Activated gamma-delta T cell (primary cell): ENCODE measurements at regions not wholly inside any gene's neighbourhood (a gene's known extent, or its start where the extent isn't known, plus 50 kb on each side); places are given as distances from the start of the nearest gene placed in this dataset.

Experiments used
- DNase-seq: peaks from one replicate; lab custom pipeline; 2025; lab: John Stamatoyannopoulos, UW

GRCh38 chr17:77602062-77602746 is 356.3 kb upstream of the TNRC6C start:
- no peak for DNase-seq

DNA sequence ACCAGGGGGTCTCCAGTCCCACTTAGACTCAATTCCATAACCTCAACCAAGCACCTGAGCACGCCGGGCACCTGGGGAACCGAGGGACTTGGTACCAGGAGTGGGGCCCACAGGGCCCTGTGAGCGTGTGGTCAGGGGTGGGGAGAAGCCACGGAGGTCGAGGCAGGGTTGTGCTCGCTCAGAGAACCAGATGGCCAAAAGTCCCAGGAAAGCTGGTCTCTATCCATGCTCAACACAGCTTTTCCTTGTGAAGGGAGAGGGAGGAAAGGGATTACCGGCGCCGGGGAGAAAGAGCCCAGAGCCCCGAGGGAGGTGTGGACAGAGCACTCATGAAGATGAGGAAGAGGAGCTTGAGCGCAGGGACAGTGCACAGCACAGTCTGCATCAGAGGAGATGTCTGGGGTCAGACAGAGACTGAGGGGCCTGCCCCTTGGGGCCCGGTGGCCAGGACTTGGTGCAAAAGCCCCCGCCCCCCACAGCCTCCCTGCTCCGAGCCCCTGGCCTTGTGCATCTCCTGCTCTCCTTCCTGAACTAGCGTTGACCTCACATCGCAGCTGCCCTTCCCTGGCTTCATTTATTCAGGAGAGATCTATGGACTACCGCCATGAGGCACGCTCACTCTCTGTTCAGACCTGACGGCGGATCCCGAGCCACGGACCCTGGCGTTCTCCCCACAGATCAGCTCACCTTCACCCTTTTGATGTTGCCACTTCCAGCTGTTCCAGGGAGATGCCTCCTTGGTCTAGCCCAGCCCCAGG is 355.4 kb upstream of the TNRC6C start:
- DNase-seq = no peak

- DNase-seq = no peak
Measured at GRCh38 chr17:77604301-77604972, 354.1 kb upstream of the TNRC6C start.

DNA sequence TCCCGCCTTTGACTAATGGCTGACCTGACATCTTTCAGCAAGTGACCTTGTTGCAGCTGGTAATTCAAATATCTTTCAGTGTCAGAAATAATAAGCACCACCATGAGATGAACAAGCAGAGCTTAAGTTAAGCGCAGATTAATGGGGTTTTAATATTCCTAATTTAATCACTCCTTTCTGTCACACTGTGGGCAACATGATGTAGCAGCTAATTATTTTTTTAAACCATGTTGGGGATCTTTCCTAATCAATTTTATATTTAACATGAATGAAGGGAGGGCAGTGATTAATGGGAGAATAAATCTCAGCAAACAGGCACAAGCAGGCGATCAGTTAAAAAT is 353.6 kb upstream of the TNRC6C start:
- no peak for DNase-seq

DNA sequence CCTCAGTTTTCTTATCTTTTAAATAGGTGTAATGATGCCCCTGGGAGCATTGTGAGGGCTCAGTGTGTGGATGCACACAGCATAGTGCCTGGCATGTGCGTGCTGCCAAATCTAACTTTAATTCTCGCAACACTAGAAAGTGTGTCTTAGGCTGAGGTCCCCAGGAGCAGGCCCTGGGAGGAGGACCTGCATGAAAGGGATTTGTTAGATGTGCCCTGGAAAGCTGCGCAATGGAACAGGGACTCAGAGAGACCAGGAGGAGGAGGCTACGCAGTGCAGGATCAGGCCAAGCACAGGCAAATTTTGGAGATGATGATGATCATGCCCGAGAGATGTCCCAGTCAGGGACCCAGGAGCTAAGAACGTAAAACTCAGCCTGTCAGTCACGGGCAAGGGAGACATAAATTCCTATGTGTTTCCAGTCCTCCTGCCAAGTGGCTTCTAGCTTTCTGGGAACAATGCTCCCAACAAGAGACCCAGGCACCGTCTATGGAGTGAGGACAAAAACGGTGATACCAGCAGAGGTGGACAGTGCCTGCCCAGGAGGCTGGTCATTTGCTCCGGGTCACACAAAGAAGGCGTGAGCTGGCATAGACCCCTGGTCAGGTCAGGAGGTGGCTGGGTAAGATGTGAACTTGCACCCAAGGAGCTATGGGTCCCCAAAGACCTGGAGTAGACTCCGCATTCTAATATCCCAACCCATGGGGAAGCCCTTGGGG is 352.2 kb upstream of the TNRC6C start:
- no peak for DNase-seq

DNA sequence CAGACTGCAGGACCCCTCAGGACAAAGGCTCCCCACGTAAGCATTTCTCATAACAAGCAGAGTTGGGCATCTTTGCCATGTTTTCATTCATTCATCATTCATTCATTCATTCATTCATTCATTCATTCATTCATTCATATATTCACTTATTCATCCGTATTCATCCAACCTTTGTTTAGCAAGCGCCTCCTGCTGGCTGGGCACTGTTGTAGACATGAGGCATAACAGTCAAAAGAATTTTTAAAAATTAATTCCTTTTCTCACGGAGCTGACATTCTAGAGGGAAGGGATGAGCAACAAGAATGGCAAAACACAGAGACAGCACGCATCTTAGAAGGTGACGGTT is 351.7 kb upstream of the TNRC6C start:
- DNase-seq = no peak

DNA sequence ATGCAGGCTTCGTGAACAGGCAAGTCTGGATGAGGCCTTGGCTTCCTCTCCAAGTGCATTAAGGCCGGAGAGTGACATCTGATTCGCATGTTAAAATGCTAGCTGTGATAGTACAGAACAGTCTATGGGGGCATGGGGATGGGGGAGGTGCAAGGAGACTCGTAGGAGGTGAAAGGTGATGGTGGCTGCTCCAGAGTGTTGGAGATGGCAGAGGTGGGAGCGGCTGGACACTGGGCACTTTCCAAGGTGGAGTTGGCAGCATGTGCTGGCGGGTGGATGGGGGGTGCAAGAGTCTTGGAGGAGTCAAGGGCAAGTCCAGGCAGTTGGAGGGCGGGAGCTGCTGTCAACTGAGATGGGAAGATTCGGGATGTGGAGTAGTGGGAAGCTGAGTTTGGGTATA is 350.9 kb upstream of the TNRC6C start:
- no peak for DNase-seq

DNA sequence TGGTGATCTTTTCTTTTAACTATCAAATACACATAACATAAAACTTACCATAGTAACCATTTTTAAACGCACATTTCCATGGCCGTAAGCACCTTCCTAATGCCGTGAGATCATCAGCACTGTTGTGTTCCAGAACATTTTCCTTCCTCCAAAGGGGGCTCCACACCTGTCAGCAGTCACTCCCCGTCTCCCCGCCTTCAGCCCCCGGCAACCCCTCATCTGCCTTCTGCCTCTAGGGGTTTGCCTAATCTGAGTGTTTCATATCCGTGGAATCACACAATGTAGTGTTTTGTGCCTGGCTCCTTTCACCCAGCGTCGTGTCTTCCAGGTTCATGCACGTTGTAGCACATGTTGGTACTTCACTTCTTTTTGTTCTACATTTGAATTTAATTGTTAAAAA is 350.1 kb upstream of the TNRC6C start:
- DNase-seq = no peak

GRCh38 chr17:77609553-77610517 is 348.7 kb upstream of the TNRC6C start:
- no peak for DNase-seq

DNA sequence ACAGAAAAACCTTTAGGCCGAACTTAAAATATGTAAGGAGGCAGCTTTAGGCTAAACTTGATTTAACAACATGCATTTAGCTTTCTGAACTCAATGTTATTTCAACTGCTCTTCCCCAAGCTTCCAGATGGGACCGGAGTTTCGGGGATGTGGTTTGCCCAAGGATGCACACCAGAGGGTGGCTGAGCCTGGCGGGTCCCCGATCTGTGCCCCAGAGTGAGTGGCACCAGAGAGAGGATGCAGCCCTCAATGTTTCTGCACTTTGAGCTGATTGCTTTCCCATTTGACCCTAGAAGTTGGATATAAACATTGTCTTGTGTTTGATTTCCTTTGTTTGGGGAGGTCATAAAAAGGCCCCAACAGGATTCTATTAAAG is 348.0 kb upstream of the TNRC6C start:
- DNase-seq = no peak

- DNase-seq = no peak
Measured at GRCh38 chr17:77610972-77611521, 347.5 kb upstream of the TNRC6C start.

- DNase-seq = no peak
Measured at GRCh38 chr17:77611791-77612502, 346.6 kb upstream of the TNRC6C start.

GRCh38 chr17:77613218-77613617 is 345.3 kb upstream of the TNRC6C start:
- DNase-seq = no peak

DNA sequence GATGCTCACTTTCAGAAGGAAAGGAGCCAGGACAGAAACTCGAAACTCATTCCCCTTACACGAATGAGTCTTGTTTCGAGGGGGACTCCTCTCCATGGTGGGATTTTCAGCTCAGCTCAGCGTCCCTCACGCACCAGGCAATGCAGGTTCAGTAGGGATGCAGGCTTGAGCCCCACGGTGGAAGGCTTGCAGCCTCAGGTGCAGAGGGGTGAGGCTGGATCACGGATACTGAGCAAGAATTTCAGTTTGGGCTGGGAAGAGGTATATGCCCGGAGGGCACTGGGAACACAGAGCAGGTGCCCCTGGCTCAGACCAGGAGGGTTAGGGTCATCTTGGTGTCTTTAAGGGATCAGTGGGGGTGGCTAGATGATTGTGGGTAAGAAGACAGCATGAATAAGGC is 344.9 kb upstream of the TNRC6C start:
- DNase-seq = no peak

- no peak for DNase-seq
Measured at GRCh38 chr17:77615703-77616253, 342.7 kb upstream of the TNRC6C start.

- no peak for DNase-seq
Measured at GRCh38 chr17:77616254-77616731, 342.2 kb upstream of the TNRC6C start.

- DNase-seq = no peak
Measured at GRCh38 chr17:77617516-77617915, 341.0 kb upstream of the TNRC6C start.

DNA sequence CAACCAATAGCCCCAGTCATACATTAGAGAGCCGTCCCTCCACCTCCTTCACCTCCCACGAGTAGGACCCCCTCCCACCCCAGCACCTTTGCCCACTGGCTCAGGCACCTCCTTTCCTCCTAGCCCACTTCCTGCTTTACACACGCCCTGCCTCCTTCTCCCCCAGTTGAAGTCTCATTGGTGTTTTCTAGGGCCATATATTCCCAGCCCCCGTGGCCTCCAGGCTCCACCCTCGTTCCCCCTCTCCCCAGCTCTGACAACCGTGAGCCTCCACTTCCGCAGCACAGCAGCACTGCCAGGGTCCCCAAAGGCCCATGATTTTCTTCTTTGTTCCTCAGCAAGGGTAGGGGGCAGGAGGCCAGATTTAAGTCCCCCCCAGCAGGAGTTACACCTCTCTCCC is 340.3 kb upstream of the TNRC6C start:
- no peak for DNase-seq

GRCh38 chr17:77618731-77619130 is 339.8 kb upstream of the TNRC6C start:
- DNase-seq = no peak

DNA sequence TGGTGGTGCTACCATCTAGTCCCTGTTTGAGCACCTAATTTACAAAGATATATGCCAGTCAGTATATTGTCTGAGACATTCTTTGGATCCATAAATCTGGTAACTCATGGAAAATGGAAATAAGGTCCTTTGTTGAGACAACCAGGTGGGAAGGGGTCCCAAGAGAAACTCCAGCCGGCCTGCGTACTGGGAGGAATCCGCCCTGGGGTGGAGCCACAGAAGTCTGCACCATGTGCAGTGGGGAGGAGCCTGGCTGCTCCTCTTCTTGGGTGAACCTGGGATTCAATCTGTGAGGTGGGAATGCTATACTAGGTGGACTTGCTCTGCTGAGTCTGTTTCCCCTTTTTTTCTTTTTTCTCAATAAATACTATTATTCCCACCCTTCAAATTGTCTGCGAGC is 339.2 kb upstream of the TNRC6C start:
- DNase-seq = no peak
